Activated naive CD4-positive, alpha-beta T cell treated with anti-CD3 and anti-CD28 coated beads, Interleukin-2, amount 50 U/mL, for 72 hours (primary cell): ENCODE measurements at regions not wholly inside any gene's neighbourhood (a gene's known extent, or its start where the extent isn't known, plus 50 kb on each side); places are given as distances from the start of the nearest gene placed in this dataset.
A peak's percentile ranks its signal among the peaks of the same experiment; 100 is the strongest.

ENCODE experiments used
- ATAC-seq, 2 donors: fragments of 150-1000 bp; cut with Tn5 transposase; 2 replicates each; pipeline ENCODE4 v1.10.0; 2021; ENCODE audit warnings: mild to moderate bottlenecking in 2 of 2, moderate library complexity in 2 of 2
- DNase-seq, 2 donors: peaks; one replicate each; pipeline ENCODE4 v3.0.0; 2021 to 2022; ENCODE audit warnings: low spot score in 2 of 2
- H3K27ac Mint-ChIP-seq, 2 donors: one replicate each; pipeline ENCODE4 v1.8.0; 2022; ENCODE audit warnings: mild to moderate bottlenecking in 2 of 2, mixed read lengths in 2 of 2
- H3K36me3 Mint-ChIP-seq, 2 donors: one replicate each; pipeline ENCODE4 v1.8.0; 2022; ENCODE audit warnings: mixed read lengths in 2 of 2
- H3K9me3 Mint-ChIP-seq, 2 donors: one replicate each; pipeline ENCODE4 v1.8.0; 2022; ENCODE audit warnings: mixed read lengths in 2 of 2

GRCh38 chr3:159803459-159803858 is 185.2 kb upstream of the IL12A start:
- no peaks in the 10 kb centered on the region for H3K9me3 Mint-ChIP-seq
- no peak overlapping the region for H3K27ac Mint-ChIP-seq
- DNase-seq (no peak), ATAC-seq (no peak)
- no peaks in the 10 kb centered on the region for H3K36me3 Mint-ChIP-seq

DNA sequence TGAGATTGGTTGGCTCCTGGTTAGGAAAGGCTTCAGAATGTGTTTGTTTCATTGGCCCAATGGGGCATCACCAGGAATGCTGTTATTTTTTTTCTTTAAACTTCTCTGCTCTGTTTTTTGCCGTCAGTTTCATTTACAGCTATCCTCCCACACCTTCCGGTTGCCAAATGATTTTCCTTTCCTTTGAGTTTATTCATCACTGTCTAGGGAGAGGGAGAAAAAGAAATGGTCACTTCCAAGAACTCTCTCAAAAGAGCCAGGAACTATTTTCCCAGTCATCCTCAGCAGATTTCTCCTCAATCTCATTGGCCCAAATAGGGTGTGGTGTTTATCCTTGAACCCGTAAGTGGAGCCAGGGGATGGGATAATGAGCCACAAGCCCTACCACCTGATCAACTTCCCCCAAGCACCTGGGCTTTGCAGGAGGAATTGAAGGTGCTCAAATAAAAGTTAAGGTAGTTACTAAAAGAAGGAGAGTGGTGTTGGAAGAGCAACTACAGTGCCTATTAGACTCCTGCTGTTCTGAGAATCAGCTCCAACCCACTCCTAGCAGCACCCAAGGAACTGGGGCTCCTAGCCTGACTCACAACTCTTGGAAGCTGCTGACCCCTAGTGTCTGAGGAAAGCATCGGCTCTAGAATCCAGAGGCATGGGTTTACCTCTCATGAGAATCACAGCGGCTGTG is 183.8 kb upstream of the IL12A start:
- H3K9me3 Mint-ChIP-seq: no peaks in the 10 kb centered on the region
- no peak overlapping the region for H3K27ac Mint-ChIP-seq
- no peaks in the 10 kb centered on the region for H3K36me3 Mint-ChIP-seq
- peak; percentile 41 to 90 for ATAC-seq
- peak in 1 of 2 donors; percentile 43 for DNase-seq

DNA sequence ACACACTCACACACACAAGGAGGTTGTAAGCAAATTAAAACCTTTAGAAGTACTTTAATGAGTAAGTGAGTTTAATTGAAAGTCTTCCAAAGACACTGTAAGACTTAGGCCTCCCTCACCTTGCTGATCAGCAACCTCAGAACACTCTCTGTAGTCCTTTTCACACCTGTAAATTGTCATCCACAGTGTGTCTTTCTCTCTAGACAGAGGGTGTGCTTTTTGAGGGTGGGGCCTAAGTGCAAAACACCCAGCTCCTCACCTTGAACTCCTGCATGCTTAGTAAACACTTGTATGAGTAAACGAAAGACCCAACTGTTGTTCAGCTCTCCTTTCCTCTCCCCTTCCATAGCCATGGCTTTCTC is 183.2 kb upstream of the IL12A start:
- H3K27ac Mint-ChIP-seq: no peak overlapping the region

GRCh38 chr3:159806412-159806811 is 182.2 kb upstream of the IL12A start:
- Mint-ChIP-seq H3K27ac (no peak overlapping the region), H3K36me3 (no peaks in the 10 kb centered on the region), H3K9me3 (no peaks in the 10 kb centered on the region)
- DNase-seq: no peak
- ATAC-seq: no peak

More for the DNA sequence above, 183.2 kb upstream of the IL12A start:
- H3K9me3 Mint-ChIP-seq: no peaks in the 10 kb centered on the region
- DNase-seq (no peak), ATAC-seq (no peak)
- no peaks in the 10 kb centered on the region for H3K36me3 Mint-ChIP-seq

- Mint-ChIP-seq H3K27ac (no peak overlapping the region), H3K36me3 (no peaks in the 10 kb centered on the region), H3K9me3 (no peaks in the 10 kb centered on the region)
- no peak for DNase-seq
- ATAC-seq: no peak
Measured at GRCh38 chr3:159807137-159808040, 181.2 kb upstream of the IL12A start.

GRCh38 chr3:159813822-159814531 is 174.7 kb upstream of the IL12A start:
- H3K27ac Mint-ChIP-seq: no peak overlapping the region
- ATAC-seq: no peak
- H3K9me3 Mint-ChIP-seq: no peaks in the 10 kb centered on the region
- no peaks in the 10 kb centered on the region for H3K36me3 Mint-ChIP-seq
- no peak for DNase-seq

- DNase-seq (no peak), ATAC-seq (no peak)
- no peak overlapping the region for H3K27ac Mint-ChIP-seq
- H3K9me3 Mint-ChIP-seq: no peaks in the 10 kb centered on the region
- no peaks in the 10 kb centered on the region for H3K36me3 Mint-ChIP-seq
Measured at GRCh38 chr3:159816512-159816911, 172.1 kb upstream of the IL12A start.

DNA sequence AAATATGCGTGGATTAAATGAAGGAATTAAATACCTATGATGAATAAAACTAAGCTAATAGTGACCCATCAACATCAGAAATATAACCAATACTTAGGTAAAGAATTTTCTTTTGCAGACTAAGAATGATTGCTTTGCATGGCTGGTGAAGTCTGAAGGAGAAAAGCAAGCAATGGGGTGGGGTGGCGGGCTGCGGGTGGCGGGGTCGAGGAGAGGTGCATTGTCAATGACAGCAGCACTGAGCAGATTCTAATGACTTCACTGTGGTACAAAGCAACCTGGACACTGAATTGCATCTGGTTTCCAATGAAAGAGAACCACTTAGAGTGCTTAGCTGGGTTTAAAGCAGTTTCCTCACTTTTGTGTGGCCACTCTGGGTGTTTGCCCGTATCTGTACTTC is 171.5 kb upstream of the IL12A start:
- H3K36me3 Mint-ChIP-seq: no peaks in the 10 kb centered on the region
- no peaks in the 10 kb centered on the region for H3K9me3 Mint-ChIP-seq
- H3K27ac Mint-ChIP-seq: no peak overlapping the region
- DNase-seq (no peak), ATAC-seq (no peak)

- DNase-seq: no peak
- no peak for ATAC-seq
- Mint-ChIP-seq H3K27ac (no peak overlapping the region), H3K9me3 (no peaks in the 10 kb centered on the region), H3K36me3 (no peaks in the 10 kb centered on the region)
Measured at GRCh38 chr3:159817571-159817970, 171.1 kb upstream of the IL12A start.

- no peak for ATAC-seq
- no peaks in the 10 kb centered on the region for H3K36me3 Mint-ChIP-seq
- H3K27ac Mint-ChIP-seq: no peak overlapping the region
- DNase-seq: no peak
- no peaks in the 10 kb centered on the region for H3K9me3 Mint-ChIP-seq
Measured at GRCh38 chr3:159818399-159818798, 170.2 kb upstream of the IL12A start.

- H3K9me3 Mint-ChIP-seq: no peaks in the 10 kb centered on the region
Measured at GRCh38 chr3:159818997-159819500, 169.6 kb upstream of the IL12A start.

DNA sequence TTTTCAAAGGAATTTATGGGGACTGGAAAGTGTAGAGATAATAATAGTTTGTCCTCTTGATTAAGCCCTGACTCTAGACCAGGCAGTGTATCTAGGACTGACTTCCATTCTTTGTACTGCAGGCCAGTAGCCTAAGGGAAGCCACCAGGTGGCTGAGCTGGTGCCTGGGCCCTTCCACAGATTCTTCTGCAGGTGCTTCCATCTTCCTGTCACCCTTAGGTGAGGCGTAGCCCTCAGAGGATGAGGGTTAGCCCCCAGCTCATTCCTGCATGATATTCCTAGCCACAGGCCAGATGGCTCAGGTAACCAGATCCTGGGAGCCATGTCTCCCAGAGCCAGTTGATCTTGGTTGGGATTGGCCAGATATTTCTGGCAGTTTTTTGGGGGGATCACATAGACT is 169.0 kb upstream of the IL12A start:
- ATAC-seq (no peak), DNase-seq (no peak)
- Mint-ChIP-seq H3K9me3 (no peaks in the 10 kb centered on the region), H3K27ac (no peak overlapping the region), H3K36me3 (no peaks in the 10 kb centered on the region)

More at GRCh38 chr3:159818997-159819500, 169.6 kb upstream of the IL12A start:
- DNase-seq (no peak), ATAC-seq (no peak)
- H3K36me3 Mint-ChIP-seq: no peaks in the 10 kb centered on the region
- H3K27ac Mint-ChIP-seq: no peak overlapping the region

DNA sequence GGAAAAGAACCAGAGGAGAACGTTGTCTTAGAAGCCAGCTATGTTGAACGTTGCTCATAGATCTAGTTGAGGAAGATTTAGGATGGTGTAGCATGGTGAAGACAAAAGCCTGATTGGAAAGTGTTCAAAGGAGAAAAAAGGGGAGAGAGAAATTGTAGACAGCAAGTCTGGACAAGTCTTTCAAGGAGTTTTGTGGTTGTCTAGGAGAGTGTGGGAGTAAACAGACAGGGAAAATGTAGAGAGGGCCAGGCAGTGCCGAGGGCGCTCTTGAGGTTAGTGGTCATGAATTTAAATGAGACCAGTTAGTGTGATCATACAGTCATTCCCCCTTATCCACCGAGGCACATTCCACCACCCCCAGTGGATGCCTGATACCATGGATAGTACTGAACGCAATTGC is 167.5 kb upstream of the IL12A start:
- no peak for ATAC-seq
- no peaks in the 10 kb centered on the region for H3K36me3 Mint-ChIP-seq
- H3K9me3 Mint-ChIP-seq: no peaks in the 10 kb centered on the region
- no peak overlapping the region for H3K27ac Mint-ChIP-seq
- DNase-seq: no peak

- DNase-seq: no peak
- H3K27ac Mint-ChIP-seq: no peak overlapping the region
- ATAC-seq: no peak
- H3K9me3 Mint-ChIP-seq: no peaks in the 10 kb centered on the region
- no peaks in the 10 kb centered on the region for H3K36me3 Mint-ChIP-seq
Measured at GRCh38 chr3:159821736-159822135, 166.9 kb upstream of the IL12A start.

DNA sequence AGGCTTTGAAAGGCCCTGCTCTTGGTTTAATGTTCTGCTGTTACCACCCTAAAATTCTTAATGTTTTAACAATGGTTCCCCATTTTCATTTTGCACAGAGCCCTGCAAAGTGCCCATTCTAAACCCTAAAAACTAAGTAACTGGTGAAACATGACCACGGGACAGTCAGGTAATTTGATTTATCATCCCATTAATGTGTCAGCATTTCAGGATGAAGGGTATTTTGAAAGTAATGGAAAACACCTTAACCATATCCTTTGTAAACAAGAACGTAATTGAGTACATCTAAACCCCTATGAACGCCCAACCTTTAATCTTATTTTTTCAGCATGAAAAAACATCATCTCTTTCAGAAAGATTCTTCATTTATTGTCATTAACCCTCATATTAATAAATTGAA is 164.9 kb upstream of the IL12A start:
- H3K9me3 Mint-ChIP-seq: no peaks in the 10 kb centered on the region
- H3K27ac Mint-ChIP-seq: no peak overlapping the region
- DNase-seq (no peak), ATAC-seq (no peak)
- H3K36me3 Mint-ChIP-seq: no peaks in the 10 kb centered on the region

- ATAC-seq: no peak
- no peaks in the 10 kb centered on the region for H3K9me3 Mint-ChIP-seq
- no peak for DNase-seq
- no peak overlapping the region for H3K27ac Mint-ChIP-seq
- no peaks in the 10 kb centered on the region for H3K36me3 Mint-ChIP-seq
Measured at GRCh38 chr3:159824333-159824732, 164.3 kb upstream of the IL12A start.

DNA sequence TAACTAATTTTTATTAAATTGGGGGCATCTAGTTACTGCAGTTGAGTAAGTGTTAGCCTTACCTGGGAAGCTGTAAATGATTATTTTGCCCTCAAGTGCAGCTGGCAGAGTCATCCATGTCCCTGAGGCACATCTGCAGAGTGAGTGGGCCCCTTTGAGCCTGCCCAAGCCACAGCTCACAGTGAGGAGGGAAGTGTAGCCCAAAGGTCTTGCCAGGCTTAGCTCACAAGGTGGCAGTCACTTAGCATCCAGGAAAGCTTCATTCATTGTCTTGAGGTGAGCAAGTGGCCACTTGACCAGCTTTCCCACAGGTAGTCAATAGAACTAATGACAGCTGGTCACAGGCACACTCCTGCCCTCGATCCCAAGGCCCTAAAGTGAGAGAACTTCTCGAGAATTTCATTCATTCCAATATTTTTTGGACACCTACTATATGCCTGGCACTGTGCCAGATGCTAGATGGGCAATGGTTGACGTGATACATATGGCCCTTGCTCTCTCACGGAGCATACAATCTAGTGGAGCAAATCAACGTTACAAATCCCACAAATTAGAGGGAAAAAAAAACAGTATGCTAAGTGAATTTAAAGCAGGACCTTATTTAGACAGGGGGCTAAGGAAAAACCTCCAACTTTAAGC is 163.3 kb upstream of the IL12A start:
- no peak overlapping the region for H3K27ac Mint-ChIP-seq
- DNase-seq (no peak), ATAC-seq (no peak)
- H3K36me3 Mint-ChIP-seq: no peaks in the 10 kb centered on the region
- no peaks in the 10 kb centered on the region for H3K9me3 Mint-ChIP-seq
